T-helper 1 cell treated with Interleukin-12 subunit alpha and Interleukin-12 subunit beta and Interleukin-4 antibody, amounts not matched to agents 30 μg/mL and 1 μg/mL, for 36 hours (primary cell): ENCODE measurements at regions not wholly inside any gene's neighbourhood (a gene's known extent, or its start where the extent isn't known, plus 50 kb on each side); places are given as distances from the start of the nearest gene placed in this dataset.

Experiments
- H3K27ac Mint-ChIP-seq: one replicate; pipeline ENCODE4 v1.8.0; 2021; ENCODE audit warnings: mild to moderate bottlenecking, mixed read lengths
- H3K27me3 Mint-ChIP-seq: one replicate; pipeline ENCODE4 v1.8.0; 2021; ENCODE audit warnings: low read depth, mixed read lengths
- H3K36me3 Mint-ChIP-seq: one replicate; pipeline ENCODE4 v1.8.0; 2021; ENCODE audit warnings: low read depth, mixed read lengths
- H3K4me1 Mint-ChIP-seq: one replicate; pipeline ENCODE4 v1.8.0; 2021; ENCODE audit warnings: low read depth, mixed read lengths
- H3K4me3 Mint-ChIP-seq: one replicate; pipeline ENCODE4 v1.8.0; 2021; ENCODE audit warnings: mild to moderate bottlenecking, moderate library complexity, mixed read lengths
- H3K9me3 Mint-ChIP-seq: one replicate; pipeline ENCODE4 v1.8.0; 2021; ENCODE audit warnings: mixed read lengths

DNA sequence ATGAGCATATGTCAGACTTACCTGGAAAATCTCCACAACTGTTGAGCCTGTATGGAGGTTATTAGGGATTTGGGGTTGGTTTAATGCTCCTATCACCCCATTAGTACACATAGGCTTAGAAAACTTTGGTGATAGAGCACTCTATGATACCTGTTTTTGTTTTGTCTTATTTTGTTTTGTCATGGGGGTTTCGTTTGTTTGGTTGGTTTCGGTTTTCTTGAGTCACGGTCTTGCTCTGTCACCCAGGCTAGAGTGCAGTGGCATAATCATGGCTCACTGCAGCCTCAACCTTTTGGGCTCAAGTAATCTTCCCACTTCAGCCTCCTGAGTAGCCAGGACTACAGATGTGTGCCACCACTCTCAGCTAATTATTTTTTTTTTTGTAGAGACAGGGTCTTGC is 70.0 kb downstream of the MZT1 start:
- H3K36me3 Mint-ChIP-seq = no peaks in the 10 kb centered on the region
- H3K4me1 Mint-ChIP-seq = no peaks in the 10 kb centered on the region
- H3K9me3 Mint-ChIP-seq = no peaks in the 10 kb centered on the region
- H3K27ac Mint-ChIP-seq = no peak overlapping the region
- no peak overlapping the region for H3K4me3 Mint-ChIP-seq
- H3K27me3 Mint-ChIP-seq = peaks cover 2% of the 10 kb centered on the region

DNA sequence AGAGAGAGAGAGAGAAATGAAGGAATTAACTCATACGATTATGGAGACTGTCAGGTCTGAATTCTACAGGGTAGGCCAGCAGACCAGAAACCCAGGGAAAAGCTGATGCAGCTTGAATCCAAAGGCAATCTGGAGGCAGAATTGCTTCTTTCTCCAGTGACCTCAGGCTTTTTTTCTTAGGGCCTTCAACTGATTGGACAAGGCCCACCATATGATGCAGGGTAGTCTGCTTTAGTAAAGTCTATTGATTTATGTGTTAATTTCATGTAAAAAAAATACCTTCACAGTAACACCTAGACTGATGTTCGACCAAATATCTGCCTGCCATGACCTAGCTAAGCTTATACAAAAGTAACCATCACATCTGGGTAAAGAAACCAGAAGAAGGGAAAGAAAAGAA is 71.1 kb downstream of the MZT1 start:
- Mint-ChIP-seq H3K27ac (no peak overlapping the region), H3K4me1 (no peaks in the 10 kb centered on the region), H3K27me3 (peaks cover 4% of the 10 kb centered on the region), H3K9me3 (no peaks in the 10 kb centered on the region), H3K36me3 (no peaks in the 10 kb centered on the region), H3K4me3 (no peak overlapping the region)

DNA sequence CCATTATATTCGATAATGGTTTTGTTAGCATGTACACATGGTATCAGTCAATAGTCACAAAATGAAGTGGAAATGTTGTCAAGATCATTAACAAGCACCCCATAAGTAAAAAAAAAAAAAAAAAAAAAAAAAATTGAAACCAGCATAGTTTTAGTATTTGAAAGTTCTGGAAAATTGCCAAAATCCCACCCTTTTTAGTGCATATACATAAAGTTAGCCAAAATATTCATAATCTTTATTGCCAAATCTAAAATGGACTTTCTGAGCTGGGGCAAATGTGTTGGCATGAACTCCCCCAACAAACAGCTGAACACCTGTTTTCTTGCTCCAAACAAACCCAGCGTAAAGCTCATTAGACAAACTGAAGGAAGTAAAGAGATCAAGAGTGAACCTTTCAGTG is 73.9 kb downstream of the MZT1 start:
- Mint-ChIP-seq H3K4me3 (no peak overlapping the region), H3K27ac (no peak overlapping the region), H3K36me3 (no peaks in the 10 kb centered on the region), H3K9me3 (no peaks in the 10 kb centered on the region), H3K27me3 (peaks cover 18% of the 10 kb centered on the region), H3K4me1 (no peaks in the 10 kb centered on the region)

DNA sequence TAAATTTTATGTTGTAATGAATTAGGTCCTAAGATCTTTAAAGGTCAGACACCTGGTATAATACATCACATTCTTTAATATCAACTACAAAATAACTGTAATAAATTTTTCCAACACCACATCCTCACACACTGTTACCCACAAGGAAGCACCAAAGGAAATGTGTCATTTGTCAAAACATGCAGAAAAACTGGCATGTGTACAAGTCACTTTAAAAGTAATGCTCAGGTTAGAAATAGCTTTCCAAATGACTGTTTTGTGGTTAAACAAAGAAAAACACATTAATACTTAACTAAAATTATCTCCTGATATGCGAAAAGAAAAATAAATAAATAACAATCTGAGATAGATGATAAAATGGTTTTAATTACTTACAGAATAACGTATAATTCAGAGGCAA is 74.7 kb downstream of the MZT1 start:
- Mint-ChIP-seq H3K27me3 (peaks cover 18% of the 10 kb centered on the region), H3K9me3 (no peaks in the 10 kb centered on the region), H3K4me3 (no peak overlapping the region), H3K4me1 (no peaks in the 10 kb centered on the region), H3K27ac (no peak overlapping the region), H3K36me3 (no peaks in the 10 kb centered on the region)

DNA sequence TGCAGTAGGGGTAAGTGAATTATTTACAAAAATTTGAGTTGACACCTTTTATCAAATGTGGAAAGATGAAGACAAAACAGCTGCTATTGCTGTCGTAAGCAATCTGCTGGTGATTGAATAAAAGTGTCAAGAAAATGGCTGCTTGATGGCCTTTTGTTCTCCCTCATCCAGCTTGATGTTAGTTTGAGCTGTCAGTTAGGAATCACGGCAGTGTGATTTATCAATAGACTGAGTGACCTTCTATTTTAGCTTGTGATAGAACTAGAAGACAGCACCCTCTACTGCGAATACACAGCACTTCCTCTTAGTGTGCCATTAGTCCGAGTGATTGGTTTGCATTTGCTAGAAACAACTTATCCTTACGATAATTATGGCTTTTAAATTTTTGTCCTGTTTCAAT is 76.3 kb downstream of the MZT1 start:
- Mint-ChIP-seq H3K36me3 (no peaks in the 10 kb centered on the region), H3K27me3 (peaks cover 18% of the 10 kb centered on the region), H3K27ac (no peak overlapping the region), H3K4me1 (no peaks in the 10 kb centered on the region), H3K9me3 (no peaks in the 10 kb centered on the region), H3K4me3 (no peak overlapping the region)

DNA sequence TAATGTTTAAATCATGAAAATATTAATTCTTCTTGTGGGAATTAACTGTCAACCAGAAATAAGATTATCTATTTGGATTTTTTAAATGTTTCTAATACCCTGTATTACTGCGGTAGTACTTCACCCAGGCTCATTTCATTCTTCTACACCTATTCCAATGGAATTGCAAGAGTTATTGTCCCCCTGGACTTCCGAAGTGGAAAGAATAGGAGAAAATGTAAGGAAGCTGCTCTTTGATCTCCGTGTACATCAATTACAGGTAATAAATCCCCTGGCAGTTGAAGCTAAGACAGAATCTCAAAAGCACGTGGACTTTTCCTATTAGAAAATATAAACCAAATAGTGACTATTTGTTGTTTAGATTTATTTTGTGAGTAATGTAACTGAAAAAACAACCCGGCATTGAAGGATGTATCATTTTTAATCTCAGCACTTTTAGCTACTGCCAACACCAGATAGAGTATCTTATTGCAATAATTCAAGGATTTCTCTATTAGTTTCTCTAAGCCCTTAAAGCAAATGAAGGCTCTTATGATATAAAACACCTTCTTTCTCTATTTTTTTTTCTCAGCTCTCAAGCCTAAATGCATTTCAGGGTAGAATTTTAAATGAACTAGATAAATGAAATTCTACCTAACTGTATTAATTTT is 77.3 kb downstream of the MZT1 start:
- Mint-ChIP-seq H3K27ac (no peak overlapping the region), H3K4me1 (no peaks in the 10 kb centered on the region)

DNA sequence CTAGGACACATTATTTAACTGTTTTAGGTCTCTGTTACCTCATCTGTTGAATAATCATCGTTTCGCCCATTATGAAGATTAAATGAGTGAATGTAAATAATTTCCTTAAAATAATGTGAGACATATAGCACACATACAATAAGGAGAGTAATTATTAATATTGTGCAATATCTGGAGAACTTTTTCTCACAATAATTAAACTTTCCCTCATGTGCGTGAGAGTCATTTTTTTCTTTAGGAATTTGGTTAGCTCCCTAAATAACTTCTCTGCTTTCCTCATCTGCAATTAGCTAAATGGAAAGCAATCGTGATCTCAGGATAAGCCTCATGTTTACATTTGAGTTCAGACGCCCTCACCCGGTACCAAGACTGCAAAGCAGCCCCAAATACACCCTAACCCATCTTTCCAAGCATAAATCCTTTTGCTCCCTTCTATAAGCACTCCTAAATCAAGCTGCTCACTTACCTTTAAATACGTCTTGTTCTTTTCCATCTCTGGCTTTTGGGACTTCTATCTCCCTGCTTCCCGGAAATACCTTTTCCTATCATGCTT is 78.8 kb downstream of the MZT1 start:
- Mint-ChIP-seq H3K9me3 (no peaks in the 10 kb centered on the region), H3K27ac (no peak overlapping the region), H3K4me1 (no peaks in the 10 kb centered on the region), H3K27me3 (peaks cover 22% of the 10 kb centered on the region), H3K36me3 (no peaks in the 10 kb centered on the region), H3K4me3 (no peak overlapping the region)

More for the DNA sequence above, 77.3 kb downstream of the MZT1 start:
- Mint-ChIP-seq H3K36me3 (no peaks in the 10 kb centered on the region), H3K27me3 (peaks cover 22% of the 10 kb centered on the region), H3K9me3 (no peaks in the 10 kb centered on the region), H3K4me3 (no peak overlapping the region)

DNA sequence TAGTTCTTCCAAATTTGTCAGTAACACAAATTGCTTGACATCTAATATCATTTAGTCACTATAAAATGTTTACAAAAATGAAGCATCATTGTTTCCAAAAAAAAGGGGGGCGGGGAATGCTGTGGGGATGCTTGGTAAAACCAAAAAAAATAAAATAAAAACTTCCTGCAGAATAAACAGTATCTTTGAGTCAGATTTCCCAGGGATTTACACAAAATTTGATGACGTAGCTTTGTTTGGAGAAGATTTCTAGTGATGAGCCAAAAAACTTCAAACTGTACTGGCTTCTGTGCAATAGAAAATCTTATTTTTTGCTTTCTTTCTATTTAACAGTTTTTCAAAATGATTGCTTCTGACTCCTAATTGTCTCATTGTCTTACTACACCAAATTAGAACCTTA is 80.0 kb downstream of the MZT1 start:
- Mint-ChIP-seq H3K4me3 (no peak overlapping the region), H3K27me3 (peaks cover 21% of the 10 kb centered on the region), H3K9me3 (no peaks in the 10 kb centered on the region), H3K27ac (no peak overlapping the region), H3K4me1 (no peaks in the 10 kb centered on the region), H3K36me3 (no peaks in the 10 kb centered on the region)

DNA sequence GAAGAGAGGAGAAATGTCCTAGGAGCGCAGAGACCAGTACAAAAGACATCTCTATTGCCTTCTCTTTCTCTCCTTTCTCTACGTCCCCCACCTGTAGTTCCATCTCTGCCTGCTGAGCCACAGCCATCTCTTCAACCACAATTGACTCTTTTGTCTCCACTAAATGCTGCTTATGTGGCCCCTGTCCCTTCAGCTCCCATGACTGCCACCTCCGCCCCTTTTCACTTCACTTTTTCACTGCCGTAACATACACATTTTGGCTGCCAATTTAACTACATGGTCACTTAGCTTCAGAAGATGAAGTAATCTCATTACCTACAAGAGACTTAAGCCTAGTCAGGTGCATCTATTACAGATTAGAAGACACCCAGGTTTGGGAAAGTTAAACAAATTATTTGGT is 81.9 kb downstream of the MZT1 start:
- no peaks in the 10 kb centered on the region for H3K36me3 Mint-ChIP-seq
- no peak overlapping the region for H3K27ac Mint-ChIP-seq
- no peak overlapping the region for H3K4me3 Mint-ChIP-seq
- H3K9me3 Mint-ChIP-seq = no peaks in the 10 kb centered on the region
- no peaks in the 10 kb centered on the region for H3K4me1 Mint-ChIP-seq
- peaks cover 18% of the 10 kb centered on the region for H3K27me3 Mint-ChIP-seq

DNA sequence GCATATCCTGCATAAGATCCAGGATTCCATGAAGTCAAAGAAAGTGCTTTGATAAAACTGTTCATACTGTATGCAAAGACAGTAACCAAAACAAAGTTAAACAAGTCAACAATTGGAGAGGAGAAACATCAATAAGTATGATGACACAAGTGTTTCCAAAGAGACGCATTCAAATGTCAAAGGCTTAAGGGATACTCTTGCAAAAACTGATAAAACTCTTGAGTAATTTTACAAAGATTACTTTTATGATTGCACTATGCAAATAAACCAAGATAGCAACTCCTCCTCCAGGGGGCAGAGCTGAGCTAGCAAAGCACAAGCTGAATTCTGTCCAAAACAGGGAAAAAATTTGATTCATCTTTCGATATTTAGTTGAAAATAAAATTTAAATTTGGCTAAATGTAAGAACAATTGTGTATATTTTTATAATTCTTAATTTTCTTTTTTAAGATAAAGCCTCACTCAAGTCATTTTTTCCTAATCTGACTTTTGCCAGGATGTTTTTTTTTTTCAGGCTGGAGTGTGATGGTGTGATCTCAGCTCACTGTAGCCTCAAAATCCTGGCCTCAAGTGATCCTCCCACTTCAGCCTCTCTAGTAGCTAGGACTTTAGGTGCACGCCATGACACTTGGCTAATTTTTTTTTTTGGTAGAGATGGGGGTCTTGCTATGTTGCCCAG is 84.0 kb downstream of the MZT1 start:
- Mint-ChIP-seq H3K27ac (no peak overlapping the region), H3K36me3 (no peaks in the 10 kb centered on the region), H3K4me3 (no peak overlapping the region), H3K9me3 (no peaks in the 10 kb centered on the region), H3K27me3 (peaks cover 10% of the 10 kb centered on the region), H3K4me1 (no peaks in the 10 kb centered on the region)

DNA sequence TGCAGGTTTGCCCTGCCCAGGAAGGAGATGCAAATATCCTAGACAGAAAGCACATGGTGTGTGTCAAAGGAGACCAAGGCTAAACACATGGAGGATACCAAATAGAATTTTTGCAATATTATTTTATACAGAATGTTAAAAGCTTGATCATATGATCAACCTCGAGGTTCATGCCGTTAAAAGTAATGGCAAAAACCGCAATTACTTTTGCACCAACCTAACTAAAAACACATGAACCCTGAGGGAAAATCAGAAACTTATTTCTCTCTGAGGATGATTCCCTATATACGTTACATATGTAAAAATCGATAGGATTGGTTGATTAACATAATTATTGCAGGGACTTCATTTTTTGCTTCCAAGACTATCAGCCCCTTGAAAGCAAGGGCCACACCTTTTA is 88.1 kb downstream of the MZT1 start:
- Mint-ChIP-seq H3K27me3 (peaks cover 6% of the 10 kb centered on the region), H3K4me3 (no peak overlapping the region), H3K9me3 (no peaks in the 10 kb centered on the region), H3K36me3 (no peaks in the 10 kb centered on the region), H3K27ac (no peak overlapping the region), H3K4me1 (no peaks in the 10 kb centered on the region)

DNA sequence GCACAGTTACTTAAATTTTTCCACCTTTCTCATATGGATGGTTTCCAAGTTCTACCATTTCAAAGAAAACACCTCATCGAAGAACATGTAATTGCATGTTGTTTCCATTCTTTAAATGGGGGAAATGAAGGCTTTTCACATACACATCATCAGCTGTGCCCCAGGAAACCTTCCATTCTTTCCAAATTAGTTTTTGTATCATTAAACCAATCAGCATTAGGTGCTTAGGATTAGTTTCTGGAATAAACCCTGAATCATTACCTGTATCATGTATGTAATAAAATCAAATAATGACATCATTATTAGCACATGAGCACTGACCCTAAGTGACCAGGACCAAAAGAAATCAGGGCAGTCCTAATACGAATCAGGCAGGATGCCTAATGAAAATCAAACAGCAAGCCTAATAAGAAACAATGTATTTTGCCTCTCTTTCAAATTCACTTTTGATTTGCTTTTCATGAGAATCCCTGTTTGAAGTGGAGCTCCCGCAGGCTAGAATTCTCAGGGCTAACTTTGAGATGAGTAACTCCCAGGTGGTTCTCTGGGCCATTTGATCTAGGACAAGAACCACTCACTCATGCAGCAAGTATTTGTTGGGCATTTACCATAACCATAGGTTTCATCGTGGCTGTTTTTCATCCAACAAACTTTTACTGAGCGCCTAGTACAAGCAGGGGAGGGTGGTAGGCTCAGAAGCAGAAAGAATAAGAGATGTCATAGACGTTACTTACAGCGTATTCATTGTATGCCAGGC is 89.2 kb downstream of the MZT1 start:
- H3K27me3 Mint-ChIP-seq = peaks cover 6% of the 10 kb centered on the region
- H3K4me3 Mint-ChIP-seq = no peak overlapping the region
- H3K27ac Mint-ChIP-seq = no peak overlapping the region
- no peaks in the 10 kb centered on the region for H3K4me1 Mint-ChIP-seq
- H3K9me3 Mint-ChIP-seq = no peaks in the 10 kb centered on the region
- H3K36me3 Mint-ChIP-seq = no peaks in the 10 kb centered on the region

DNA sequence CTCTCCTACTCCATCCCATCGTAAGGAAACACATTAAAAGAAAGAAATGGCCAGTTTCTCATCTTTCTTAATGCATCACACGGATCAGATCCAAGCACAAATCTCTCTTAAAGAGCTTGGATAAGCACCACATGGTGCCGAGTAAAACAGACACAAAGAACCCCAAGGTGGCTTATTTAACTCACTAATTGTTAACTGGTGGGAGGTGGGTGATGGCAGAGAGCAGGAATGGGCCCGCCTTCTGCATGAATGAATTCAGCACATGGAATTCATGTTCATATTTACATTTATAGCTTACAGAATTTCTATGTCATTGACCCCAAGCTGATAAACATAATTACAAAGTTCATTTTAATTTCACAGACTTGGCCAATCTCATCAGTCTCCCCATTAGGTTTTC is 89.9 kb downstream of the MZT1 start:
- H3K27me3 Mint-ChIP-seq = peaks cover 6% of the 10 kb centered on the region
- H3K27ac Mint-ChIP-seq = no peak overlapping the region
- H3K4me1 Mint-ChIP-seq = no peaks in the 10 kb centered on the region
- no peak overlapping the region for H3K4me3 Mint-ChIP-seq
- no peaks in the 10 kb centered on the region for H3K9me3 Mint-ChIP-seq
- no peaks in the 10 kb centered on the region for H3K36me3 Mint-ChIP-seq

DNA sequence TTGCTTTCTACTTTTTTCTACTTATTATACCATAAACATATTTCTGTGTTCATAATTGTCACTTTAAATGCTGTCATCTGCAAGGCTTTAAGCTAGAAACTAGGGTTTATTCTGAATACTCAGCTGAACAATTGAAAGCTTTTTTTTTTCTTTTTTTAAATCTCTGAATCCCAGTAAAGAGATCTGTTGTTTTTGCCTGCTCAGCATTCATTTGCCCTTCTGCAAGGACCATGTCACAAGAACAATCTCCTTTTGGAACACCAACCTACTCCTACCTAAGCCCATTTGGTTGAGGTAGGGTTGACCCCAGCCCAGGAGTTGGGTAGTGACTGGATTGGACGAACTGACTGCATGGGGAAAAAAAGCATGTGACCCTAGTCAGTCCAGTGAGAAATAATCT is 92.6 kb downstream of the MZT1 start:
- Mint-ChIP-seq H3K9me3 (no peaks in the 10 kb centered on the region), H3K36me3 (no peaks in the 10 kb centered on the region), H3K27me3 (no peaks in the 10 kb centered on the region), H3K4me1 (no peaks in the 10 kb centered on the region), H3K27ac (no peak overlapping the region), H3K4me3 (no peak overlapping the region)

DNA sequence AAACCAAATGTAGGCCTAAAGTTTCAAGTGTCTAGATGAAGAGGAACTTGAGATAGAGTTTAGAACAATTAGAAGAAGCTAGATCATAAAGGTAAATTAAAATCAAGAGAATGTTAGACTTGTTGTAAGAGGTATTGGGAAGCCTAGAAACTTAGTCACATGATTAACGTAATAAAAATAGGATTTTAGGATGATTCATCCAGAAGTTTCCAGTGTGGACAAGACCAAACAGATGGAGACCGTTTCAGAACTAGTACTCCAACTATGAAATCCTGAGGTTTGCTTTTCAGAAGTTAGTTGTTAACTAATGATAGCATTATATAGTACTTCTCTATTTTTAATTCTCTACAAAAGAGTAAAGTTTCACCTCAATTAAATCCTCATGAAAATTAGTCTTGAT is 104.9 kb downstream of the MZT1 start:
- Mint-ChIP-seq H3K27me3 (no peaks in the 10 kb centered on the region), H3K4me1 (no peaks in the 10 kb centered on the region), H3K27ac (no peak overlapping the region), H3K9me3 (no peaks in the 10 kb centered on the region), H3K36me3 (no peaks in the 10 kb centered on the region), H3K4me3 (no peak overlapping the region)
